Trophoblast cell (in vitro differentiated cells and primary cell): ENCODE measurements at regions not wholly inside any gene's neighbourhood (a gene's known extent, or its start where the extent isn't known, plus 50 kb on each side); places are given as distances from the start of the nearest gene placed in this dataset.

Experiments used
- DNase-seq, 2 donors: peaks; one replicate each; pipeline ENCODE4 v3.0.0-alpha.2; 2016
- H2AFZ ChIP-seq: 2 replicates; pipeline ENCODE4 v1.6.1; 2013; ENCODE audit warnings: low read length, moderate library complexity, mild to moderate bottlenecking; ENCODE audit not compliant: insufficient read depth, poor library complexity
- H2AK5ac ChIP-seq: 2 replicates; pipeline ENCODE4 v1.6.1; 2013; ENCODE audit warnings: mild to moderate bottlenecking, low read length
- H2BK120ac ChIP-seq: 2 replicates; pipeline ENCODE4 v1.6.1; 2013; ENCODE audit warnings: low read length, mild to moderate bottlenecking, moderate library complexity; ENCODE audit not compliant: insufficient read depth, poor library complexity
- H2BK12ac ChIP-seq: 2 replicates; pipeline ENCODE4 v1.6.1; 2013; ENCODE audit warnings: mild to moderate bottlenecking, low read length, moderate library complexity
- H2BK5ac ChIP-seq: 2 replicates; pipeline ENCODE4 v1.6.1; 2013; ENCODE audit warnings: low read length, low read depth, moderate library complexity, mild to moderate bottlenecking; ENCODE audit not compliant: poor library complexity
- H3K14ac ChIP-seq: 2 replicates; pipeline ENCODE4 v1.6.1; 2013; ENCODE audit warnings: mild to moderate bottlenecking, low read length
- H3K18ac ChIP-seq: 2 replicates; pipeline ENCODE4 v1.6.1; 2013; ENCODE audit warnings: mild to moderate bottlenecking, low read length
- H3K23ac ChIP-seq: 2 replicates; pipeline ENCODE4 v1.6.1; 2013; ENCODE audit warnings: low read length
- H3K27ac ChIP-seq: 2 replicates; pipeline ENCODE4 v1.5.1; 2013; ENCODE audit warnings: low read depth, mild to moderate bottlenecking, inconsistent platforms, low read length, moderate library complexity
- H3K27me3 ChIP-seq: 2 replicates; pipeline ENCODE4 v1.6.1; 2013; ENCODE audit warnings: inconsistent platforms, mild to moderate bottlenecking, low read length, moderate library complexity; ENCODE audit not compliant: insufficient read depth
- H3K36me3 ChIP-seq, 2 experiments: 1 replicate in 1 of 2; 2 replicates in 1 of 2; pipeline ENCODE4 v1.6.1; 2013; ENCODE audit warnings: low read length in 2 of 2, mild to moderate bottlenecking in 2 of 2, moderate library complexity in 1 of 2; ENCODE audit not compliant: insufficient read depth in 2 of 2, control insufficient read depth in 1 of 2
- H3K4ac ChIP-seq: 2 replicates; pipeline ENCODE4 v1.6.1; 2013; ENCODE audit warnings: low read depth, mild to moderate bottlenecking, low read length, moderate library complexity
- H3K4me1 ChIP-seq, 2 experiments: 1 replicate in 1 of 2; 2 replicates in 1 of 2; pipeline ENCODE4 v1.6.1; 2013; ENCODE audit warnings: low read length in 2 of 2, mild to moderate bottlenecking in 2 of 2, moderate library complexity in 1 of 2; ENCODE audit not compliant: insufficient read depth in 2 of 2, control insufficient read depth in 1 of 2
- H3K4me2 ChIP-seq: 2 replicates; pipeline ENCODE4 v1.6.1; 2013; ENCODE audit warnings: inconsistent platforms, mild to moderate bottlenecking, low read length, moderate library complexity
- H3K4me3 ChIP-seq: 2 replicates; pipeline ENCODE4 v1.5.1; 2013; ENCODE audit warnings: mild to moderate bottlenecking, low read depth, low read length, inconsistent platforms
- H3K79me1 ChIP-seq: one replicate; pipeline ENCODE4 v1.6.1; 2013; ENCODE audit warnings: low read length
- H3K79me2 ChIP-seq: 2 replicates; pipeline ENCODE4 v1.6.1; 2013; ENCODE audit warnings: low read length, mild to moderate bottlenecking; ENCODE audit not compliant: control insufficient read depth, insufficient read depth, poor library complexity
- H3K9ac ChIP-seq: 2 replicates; pipeline ENCODE4 v1.6.1; 2013; ENCODE audit warnings: mild to moderate bottlenecking, low read length
- H3K9me3 ChIP-seq: 2 replicates; pipeline ENCODE4 v1.6.1; 2013; ENCODE audit warnings: low read depth, mild to moderate bottlenecking, control low read depth, inconsistent platforms, low read length; ENCODE audit not compliant: insufficient read depth
- H4K12ac ChIP-seq: 2 replicates; pipeline ENCODE4 v1.6.1; 2013; ENCODE audit warnings: low read depth, mild to moderate bottlenecking, low read length, moderate library complexity
- H4K8ac ChIP-seq: 2 replicates; pipeline ENCODE4 v1.6.1; 2013; ENCODE audit warnings: low read depth, mild to moderate bottlenecking, low read length, moderate library complexity
- H4K91ac ChIP-seq: one replicate; pipeline ENCODE4 v1.6.1; 2013; ENCODE audit warnings: low read depth, mild to moderate bottlenecking, low read length, moderate library complexity
- WGBS: extraction: QIAGEN DNeasy Blood & Tissue Kit; methylation state at CpG from one replicate; pipeline ENCODE4 v1.1.7; 2013; ENCODE audit warnings: missing lambda C conversion rate; ENCODE audit not compliant: insufficient read length, insufficient coverage; ENCODE audit errors: extremely low coverage; 5-methylcytosine and 5-hydroxymethylcytosine counted together

DNA sequence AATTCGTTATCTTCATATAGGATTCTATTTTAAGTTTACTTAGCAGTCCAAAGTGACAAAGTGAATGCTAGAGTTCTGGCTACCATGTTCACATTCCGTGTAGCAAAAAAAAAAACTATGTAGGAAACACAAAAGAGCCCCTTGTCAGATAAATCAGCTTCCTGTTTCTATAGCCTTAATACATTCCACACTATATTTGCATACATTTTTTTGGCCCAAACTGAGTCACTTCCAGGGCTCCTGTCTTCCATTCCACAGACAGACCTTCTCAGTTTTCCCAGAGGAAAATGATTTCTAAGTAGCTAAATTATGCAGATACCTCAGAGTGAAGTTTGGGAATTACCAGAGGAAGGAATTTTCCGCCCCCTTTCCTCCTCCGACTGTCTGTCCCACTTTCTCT is 841.9 kb upstream of the HS3ST1 start:
- Histone ChIP-seq H3K18ac (no peak overlapping the region), H3K14ac (no peak overlapping the region), H4K91ac (no peak overlapping the region), H3K27ac (no peak overlapping the region), H3K36me3 (no peaks in the 10 kb centered on the region), H3K9me3 (no peaks in the 10 kb centered on the region), H2AFZ (no peak overlapping the region), H3K79me2 (no peaks in the 10 kb centered on the region), H3K4ac (no peak overlapping the region), H3K27me3 (no peaks in the 10 kb centered on the region), H2AK5ac (no peak overlapping the region), H4K8ac (no peak overlapping the region), H2BK120ac (no peak overlapping the region), H2BK12ac (no peak overlapping the region), H3K4me2 (no peak overlapping the region), H3K79me1 (no peaks in the 10 kb centered on the region), H3K4me1 (no peaks in the 10 kb centered on the region), H3K4me3 (no peak overlapping the region), H4K12ac (no peak overlapping the region), H2BK5ac (no peak overlapping the region), H3K9ac (no peak overlapping the region), H3K23ac (no peak overlapping the region)
- whole genome bisulfite sequencing = no CpG with 5 or more reads among the region's 4 CpGs
- no peak for DNase-seq

DNA sequence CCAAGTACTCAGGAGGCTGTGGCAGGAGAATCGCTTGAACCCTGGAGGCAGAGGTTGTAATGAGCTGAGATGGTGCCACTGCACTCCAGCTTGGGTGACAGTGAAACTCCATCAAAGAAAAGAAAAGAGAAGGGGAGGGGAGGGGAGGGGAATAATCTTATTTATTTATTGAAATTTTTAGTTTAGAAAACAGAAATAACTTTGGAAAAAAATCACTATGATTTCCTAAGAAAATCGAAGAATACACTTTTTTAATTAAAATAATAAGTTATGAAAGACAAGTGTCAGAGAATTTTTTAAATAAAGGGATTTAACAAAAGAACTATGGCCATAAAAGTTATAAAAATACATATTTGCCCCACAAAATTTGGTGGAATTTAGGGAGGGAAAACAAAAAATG is 836.9 kb upstream of the HS3ST1 start:
- no CpG with 5 or more reads among the region's 2 CpGs for WGBS
- Histone ChIP-seq H3K9me3 (no peaks in the 10 kb centered on the region), H3K4me1 (no peaks in the 10 kb centered on the region), H2BK12ac (no peak overlapping the region), H4K12ac (no peak overlapping the region), H3K79me1 (no peaks in the 10 kb centered on the region), H3K27ac (no peak overlapping the region), H4K8ac (no peak overlapping the region), H3K79me2 (no peaks in the 10 kb centered on the region), H2AK5ac (no peak overlapping the region), H3K4ac (no peak overlapping the region), H3K36me3 (no peaks in the 10 kb centered on the region), H2AFZ (no peak overlapping the region), H2BK120ac (no peak overlapping the region), H3K4me2 (no peak overlapping the region), H4K91ac (no peak overlapping the region), H3K18ac (no peak overlapping the region), H3K14ac (no peak overlapping the region), H3K4me3 (no peak overlapping the region), H3K23ac (no peak overlapping the region), H2BK5ac (no peak overlapping the region), H3K27me3 (no peaks in the 10 kb centered on the region), H3K9ac (no peak overlapping the region)
- no peak for DNase-seq

DNA sequence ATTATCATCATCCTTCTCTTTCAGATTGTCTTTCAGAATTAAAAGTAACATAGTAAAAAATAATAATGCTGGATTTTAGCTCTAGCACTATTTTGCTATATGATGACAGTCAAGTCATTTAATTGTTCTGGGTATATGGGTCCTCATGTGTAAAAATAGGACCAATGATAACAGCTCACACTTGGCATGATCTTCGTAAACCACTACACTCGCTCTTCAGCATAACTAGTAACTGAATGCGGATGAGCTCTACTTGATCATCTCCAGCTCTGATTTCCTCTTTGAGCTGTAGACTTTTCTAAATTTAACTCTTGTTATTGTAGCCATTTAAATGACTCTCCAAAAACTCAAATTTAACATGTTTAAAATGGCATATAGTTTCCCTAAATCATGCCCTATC is 831.8 kb upstream of the HS3ST1 start:
- no CpG with 5 or more reads among the region's 3 CpGs for WGBS

DNA sequence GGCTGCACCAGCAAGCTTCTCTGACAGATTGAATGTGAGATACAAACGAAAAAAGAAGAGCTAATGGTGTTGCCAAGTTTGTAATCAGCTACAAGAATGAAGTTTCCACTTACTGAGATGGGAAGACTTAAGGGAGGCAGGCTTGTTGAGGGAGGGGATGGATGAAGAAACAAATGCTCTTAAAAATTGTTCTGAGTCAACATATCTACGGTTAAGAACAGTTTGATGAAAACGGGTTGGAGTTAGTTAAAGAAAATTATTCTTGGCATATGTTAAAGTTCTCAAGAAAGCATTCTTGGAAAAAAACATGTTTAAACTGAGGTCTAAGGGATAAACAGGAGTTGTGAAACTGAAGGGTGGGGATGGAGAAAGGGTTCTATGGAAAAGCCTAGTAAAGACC is 816.3 kb upstream of the HS3ST1 start:
- Histone ChIP-seq H3K27ac (no peak overlapping the region), H3K4ac (no peak overlapping the region), H2AFZ (no peak overlapping the region), H3K27me3 (no peaks in the 10 kb centered on the region), H2BK5ac (no peak overlapping the region), H2BK12ac (no peak overlapping the region), H3K79me2 (no peaks in the 10 kb centered on the region), H3K23ac (no peak overlapping the region), H3K4me3 (no peak overlapping the region), H3K4me1 (no peaks in the 10 kb centered on the region), H4K8ac (no peak overlapping the region), H4K12ac (no peak overlapping the region), H4K91ac (no peak overlapping the region), H3K9me3 (no peaks in the 10 kb centered on the region), H3K14ac (no peak overlapping the region), H2AK5ac (no peak overlapping the region), H3K18ac (no peak overlapping the region), H2BK120ac (no peak overlapping the region), H3K36me3 (no peaks in the 10 kb centered on the region), H3K79me1 (no peaks in the 10 kb centered on the region), H3K9ac (no peak overlapping the region), H3K4me2 (no peak overlapping the region)
- no CpG with 5 or more reads among the region's 3 CpGs for WGBS
- DNase-seq = no peak

More for the DNA sequence above, 831.8 kb upstream of the HS3ST1 start:
- H3K14ac ChIP-seq = no peak overlapping the region
- H4K8ac ChIP-seq = no peak overlapping the region
- no peak overlapping the region for H4K91ac ChIP-seq
- H3K4me3 ChIP-seq = no peak overlapping the region
- no peaks in the 10 kb centered on the region for H3K79me2 ChIP-seq
- no peak overlapping the region for H2BK5ac ChIP-seq
- H2AK5ac ChIP-seq = no peak overlapping the region
- H3K23ac ChIP-seq = no peak overlapping the region
- H3K79me1 ChIP-seq = no peaks in the 10 kb centered on the region
- DNase-seq = no peak
- H3K9me3 ChIP-seq = no peaks in the 10 kb centered on the region
- no peak overlapping the region for H3K27ac ChIP-seq
- no peak overlapping the region for H3K9ac ChIP-seq
- H3K4me2 ChIP-seq = no peak overlapping the region
- H2BK12ac ChIP-seq = no peak overlapping the region
- no peak overlapping the region for H3K18ac ChIP-seq
- H3K4ac ChIP-seq = no peak overlapping the region
- H2BK120ac ChIP-seq = no peak overlapping the region
- no peaks in the 10 kb centered on the region for H3K4me1 ChIP-seq
- H3K27me3 ChIP-seq = no peaks in the 10 kb centered on the region
- H3K36me3 ChIP-seq = no peaks in the 10 kb centered on the region
- no peak overlapping the region for H2AFZ ChIP-seq
- H4K12ac ChIP-seq = no peak overlapping the region
